ENCODE measurements at regions not wholly inside any gene's neighbourhood (a gene's known extent, or its start where the extent isn't known, plus 50 kb on each side); places are given as distances from the start of the nearest gene placed in this dataset.

GRCh38 chr5:27571681-27572080, 533.3 kb upstream of the CDH9 start:
- Mint-ChIP-seq H3K36me3 (ENCODE audit: low read depth) (no peaks in the 10 kb centered on the region), H3K9me3 (no peaks in the 10 kb centered on the region), H3K27me3 (ENCODE audit: insufficient read depth, low read depth, poor library complexity) (no peaks in the 10 kb centered on the region), H3K4me1 (no peaks in the 10 kb centered on the region), H3K27ac (no peak overlapping the region), H3K4me3 (no peak overlapping the region)
- ATAC-seq: no peak
- H3K27ac ChIP-seq (ENCODE audit: low read depth): no peak overlapping the region
- no peak overlapping the region for H3K4me2 ChIP-seq
- no peaks in the 10 kb centered on the region for H3K79me2 ChIP-seq (replicated peaks; ENCODE audit: insufficient read depth)
- H3K4me1 ChIP-seq (ENCODE audit: insufficient read depth): no peaks in the 10 kb centered on the region
- no peak overlapping the region for H3K4me3 ChIP-seq
- no peaks in the 10 kb centered on the region for H4K20me1 ChIP-seq (replicated peaks; ENCODE audit: insufficient read depth)
- no peaks in the 10 kb centered on the region for H3K36me3 ChIP-seq (ENCODE audit: insufficient read depth)
- no peaks in the 10 kb centered on the region for H3F3A ChIP-seq (replicated peaks; ENCODE audit: low read depth)
- DNase-seq (ENCODE audit: low spot score): no peak
- TF ChIP-seq CTCF (conservative IDR thresholded peaks at IDR 0.05; ENCODE audit: low read depth in 2 of 2) (no peak), ETS1 (IDR thresholded peaks at IDR 0.05) (no peak)
- H3K9me2 ChIP-seq (ENCODE audit: insufficient read depth): no peaks in the 10 kb centered on the region
- H3K27me3 ChIP-seq (ENCODE audit: insufficient read depth): no peaks in the 10 kb centered on the region
- H2AFZ ChIP-seq: 0 out of 2 replicates have a peak overlapping the region, but pooled peaks have one; percentile 53

GRCh38 chr5:27568811-27569210, 530.4 kb upstream of the CDH9 start:
- Histone ChIP-seq H3K4me3 (no peak overlapping the region), H3K9me2 (ENCODE audit: insufficient read depth) (no peaks in the 10 kb centered on the region), H2AFZ (no peak overlapping the region), H3K4me2 (no peak overlapping the region), H4K20me1 (replicated peaks; ENCODE audit: insufficient read depth) (no peaks in the 10 kb centered on the region), H3K27me3 (ENCODE audit: insufficient read depth) (no peaks in the 10 kb centered on the region), H3K36me3 (ENCODE audit: insufficient read depth) (no peaks in the 10 kb centered on the region), H3K79me2 (replicated peaks; ENCODE audit: insufficient read depth) (no peaks in the 10 kb centered on the region), H3K4me1 (ENCODE audit: insufficient read depth) (no peaks in the 10 kb centered on the region), H3K27ac (ENCODE audit: low read depth) (no peak overlapping the region), H3F3A (replicated peaks; ENCODE audit: low read depth) (no peaks in the 10 kb centered on the region)
- Mint-ChIP-seq H3K4me3 (no peak overlapping the region), H3K27ac (no peak overlapping the region), H3K4me1 (no peaks in the 10 kb centered on the region), H3K27me3 (ENCODE audit: insufficient read depth, low read depth, poor library complexity) (no peaks in the 10 kb centered on the region), H3K36me3 (ENCODE audit: low read depth) (no peaks in the 10 kb centered on the region), H3K9me3 (no peaks in the 10 kb centered on the region)
- ATAC-seq: no peak
- DNase-seq (ENCODE audit: low spot score): no peak
- TF ChIP-seq ZNF114 (CRISPR knock-in tag; IDR thresholded peaks at IDR 0.05) (no peak), EZH2 (IDR thresholded peaks at IDR 0.05; ENCODE audit: low read depth, unreplicated experiment) (no peak), STAT1 (IDR thresholded peaks at IDR 0.05; ENCODE audit: unreplicated experiment) (no peak), POLR2AphosphoS5 (IDR thresholded peaks at IDR 0.05; ENCODE audit: low read depth) (no peak), ZNF331 (CRISPR knock-in tag; IDR thresholded peaks at IDR 0.05; ENCODE audit: low read depth) (no peak), JUNB (IDR thresholded peaks at IDR 0.05; ENCODE audit: unreplicated experiment) (no peak), ETS1 (IDR thresholded peaks at IDR 0.05) (no peak), CREB1 (CRISPR knock-in tag; IDR thresholded peaks at IDR 0.05; ENCODE audit: low read depth) (no peak), NANOG (IDR thresholded peaks at IDR 0.05; ENCODE audit: borderline replicate concordance) (no peak), REST (IDR thresholded peaks at IDR 0.05; ENCODE audit: unreplicated experiment) (no peak), EZH2phosphoT487 (IDR thresholded peaks at IDR 0.05; ENCODE audit: unreplicated experiment) (no peak)

Measured in GM23338 (cell line).